CD14-positive monocyte (primary cell): ENCODE measurements at regions not wholly inside any gene's neighbourhood (a gene's known extent, or its start where the extent isn't known, plus 50 kb on each side); places are given as distances from the start of the nearest gene placed in this dataset.

Experiments used
- DNase-seq, 3 donors: peaks; one replicate each; pipeline ENCODE4 v3.0.0-alpha.2; 2011 to 2022
- H2AFZ ChIP-seq: 2 replicates; pipeline ENCODE4 v1.6.0; 2012; ENCODE audit warnings: mild to moderate bottlenecking, low read depth, low read length, inconsistent platforms; ENCODE audit not compliant: insufficient read depth, poor library complexity, severe bottlenecking
- H3K27ac ChIP-seq, 2 donors: 1 replicate in 1 of 2; 2 replicates in 1 of 2; pipeline ENCODE4 v1.5.1; 2012 to 2013; ENCODE audit warnings: low read length in 2 of 2, control low read depth in 1 of 2, inconsistent platforms in 1 of 2, low read depth in 1 of 2, mild to moderate bottlenecking in 1 of 2
- H3K27me3 ChIP-seq, 2 donors: one replicate each; pipeline versions ENCODE4 v1.6.0 to v1.6.1; 2011 to 2013; ENCODE audit warnings: low read length in 2 of 2; ENCODE audit not compliant: control insufficient read depth in 2 of 2, insufficient read depth in 2 of 2
- H3K36me3 ChIP-seq, 2 donors: replicated peaks in 1 of 2; 1 replicate in 1 of 2; 2 replicates in 1 of 2; pipeline versions ENCODE4 v1.5.1 to v1.6.1; 2012 to 2013; ENCODE audit warnings: low read length in 2 of 2, control low read depth in 1 of 2, inconsistent platforms in 1 of 2, mild to moderate bottlenecking in 1 of 2; ENCODE audit not compliant: insufficient read depth in 2 of 2, control insufficient read depth in 1 of 2
- H3K4me1 ChIP-seq, 2 donors: 1 replicate in 1 of 2; 2 replicates in 1 of 2; pipeline versions ENCODE4 v1.5.1 to v1.6.1; 2012 to 2013; ENCODE audit warnings: low read length in 2 of 2, control low read depth in 1 of 2, inconsistent platforms in 1 of 2, mild to moderate bottlenecking in 1 of 2, moderate library complexity in 1 of 2; ENCODE audit not compliant: insufficient read depth in 2 of 2, control insufficient read depth in 1 of 2
- H3K4me2 ChIP-seq: replicated peaks from 2 replicates; pipeline ENCODE3; 2012; ENCODE audit warnings: low read length, moderate library complexity, mild to moderate bottlenecking; ENCODE audit not compliant: poor library complexity, severe bottlenecking; ENCODE audit errors: extremely low read depth
- H3K4me3 ChIP-seq, 3 experiments: fragments of 200-600 bp in 1 of 3; sonication (generic) in 1 of 3; replicated peaks in 1 of 3; 1 replicate in 2 of 3; 2 replicates in 1 of 3; pipeline ENCODE4 v1.5.1; 2011 to 2013; ENCODE audit warnings: low read length in 3 of 3, mild to moderate bottlenecking in 3 of 3, control low read depth in 2 of 3, low read depth in 2 of 3, inconsistent platforms in 1 of 3, moderate library complexity in 1 of 3
- H3K79me2 ChIP-seq: 2 replicates; pipeline ENCODE4 v1.6.0; 2012; ENCODE audit warnings: mild to moderate bottlenecking, control low read depth, inconsistent platforms, low read length, moderate library complexity; ENCODE audit not compliant: insufficient read depth
- H3K9ac ChIP-seq: 2 replicates; pipeline ENCODE4 v1.6.0; 2017; ENCODE audit warnings: low read length, mild to moderate bottlenecking; ENCODE audit not compliant: insufficient read depth, poor library complexity, severe bottlenecking
- H3K9me3 ChIP-seq, 2 donors: replicated peaks in 1 of 2; 1 replicate in 1 of 2; 2 replicates in 1 of 2; pipeline versions ENCODE4 v1.5.1 to v1.6.1; 2012 to 2013; ENCODE audit warnings: low read length in 2 of 2, control low read depth in 1 of 2; ENCODE audit not compliant: control insufficient read depth in 1 of 2, insufficient read depth in 1 of 2
- H4K20me1 ChIP-seq: 2 replicates; pipeline ENCODE4 v1.6.0; 2012; ENCODE audit warnings: mild to moderate bottlenecking, low read length, control low read depth, moderate library complexity; ENCODE audit not compliant: insufficient read depth
- H3K27ac Mint-ChIP-seq, 7 donors: one replicate each; pipeline ENCODE4 v1.8.0; 2020; ENCODE audit warnings: mild to moderate bottlenecking in 7 of 7, mixed read lengths in 7 of 7, moderate library complexity in 6 of 7, inconsistent platforms in 2 of 7
- H3K27me3 Mint-ChIP-seq, 3 donors: one replicate each; pipeline ENCODE4 v1.8.0; 2021 to 2022; ENCODE audit warnings: low read depth in 3 of 3, mild to moderate bottlenecking in 3 of 3, mixed read lengths in 3 of 3, moderate library complexity in 3 of 3, inconsistent platforms in 1 of 3
- H3K36me3 Mint-ChIP-seq, 2 donors: one replicate each; pipeline ENCODE4 v1.8.0; 2020; ENCODE audit warnings: mixed read lengths in 2 of 2, inconsistent platforms in 1 of 2, mild to moderate bottlenecking in 1 of 2
- H3K4me1 Mint-ChIP-seq: one replicate; pipeline ENCODE4 v1.8.0; 2020; ENCODE audit warnings: mild to moderate bottlenecking, mixed read lengths
- H3K4me3 Mint-ChIP-seq, 2 donors: one replicate each; pipeline ENCODE4 v1.8.0; 2020; ENCODE audit warnings: mild to moderate bottlenecking in 2 of 2, mixed read lengths in 2 of 2, moderate library complexity in 1 of 2
- H3K9me3 Mint-ChIP-seq, 7 donors: one replicate each; pipeline ENCODE4 v1.8.0; 2020 to 2022; ENCODE audit warnings: mixed read lengths in 7 of 7, mild to moderate bottlenecking in 6 of 7, moderate library complexity in 6 of 7, inconsistent platforms in 2 of 7
- WGBS: methylation state at CpG from one replicate; pipeline ENCODE4 v1.1.5; 2013; ENCODE audit warnings: missing lambda C conversion rate; ENCODE audit not compliant: insufficient coverage; 5-methylcytosine and 5-hydroxymethylcytosine counted together
- intact Hi-C, 2 donors: fragments of 100-400 bp; cut with micrococcal nuclease; formaldehyde crosslinking; loops; one replicate each; pipeline versions ENCODE4 v1.15.0 to v1.15.1; 2023
- TF ChIP-seq, protein P1 (sequence below): fragments of 200-600 bp; IDR thresholded peaks from one replicate; pipeline ENCODE4 v1.8.0; 2022; ENCODE audit warnings: antibody characterized with exemption, mild to moderate bottlenecking

DNA sequence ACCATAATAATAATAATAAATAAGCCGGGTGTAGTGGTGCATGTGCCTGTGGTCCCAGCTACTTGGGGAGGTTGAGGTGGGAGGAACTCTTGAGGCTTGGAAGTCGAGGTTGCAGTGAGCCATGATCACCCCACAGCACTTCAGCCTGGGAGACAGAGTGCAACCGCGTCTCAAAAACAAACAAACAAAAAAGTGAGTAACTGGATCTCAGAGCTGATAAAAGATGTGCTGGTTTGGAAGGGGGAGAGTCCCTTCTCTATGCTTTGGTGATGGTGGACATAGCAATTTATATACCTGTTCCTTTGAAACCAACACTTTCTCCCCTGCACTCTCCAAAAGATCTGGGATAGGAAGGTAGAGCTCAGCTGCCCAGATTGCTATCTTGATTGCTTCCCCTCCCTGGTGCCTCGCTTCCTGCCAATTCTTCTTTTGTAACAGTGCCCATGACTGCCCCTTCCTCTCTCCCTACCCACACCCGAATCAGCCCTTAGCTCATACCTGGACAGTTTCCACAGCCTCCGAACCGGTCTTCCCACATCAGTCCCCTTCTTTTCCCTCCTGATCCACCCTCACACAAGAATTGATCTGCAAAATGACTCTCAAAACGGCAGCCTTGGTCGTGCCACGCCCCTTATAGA lies 55.1 kb upstream of the UBE2E1 start:
- no peaks in the 10 kb centered on the region for H3K9me3 Mint-ChIP-seq
- no peaks in the 10 kb centered on the region for H3K36me3 ChIP-seq
- peaks cover 0 to 3% (median 0%) of the 10 kb centered on the region in 3 donors for H3K27me3 Mint-ChIP-seq
- peaks cover 52% of the 10 kb centered on the region for H3K4me1 Mint-ChIP-seq
- H2AFZ ChIP-seq = peak overlapping the region; percentile 52
- H3K27ac ChIP-seq = no peak overlapping the region
- H3K9me3 ChIP-seq = no peaks in the 10 kb centered on the region
- H3K79me2 ChIP-seq = no peaks in the 10 kb centered on the region
- H3K4me2 ChIP-seq = peak overlapping the region; percentile 48
- H3K36me3 Mint-ChIP-seq = no peaks in the 10 kb centered on the region
- DNase-seq = peak in 2 of 3 donors; percentile 36 to 40
- peaks cover 49 to 54% of the 10 kb centered on the region in 2 donors for H3K4me1 ChIP-seq
- no peaks in the 10 kb centered on the region for H4K20me1 ChIP-seq
- H3K27me3 ChIP-seq = no peaks in the 10 kb centered on the region
- TF ChIP-seq, protein P1, sequence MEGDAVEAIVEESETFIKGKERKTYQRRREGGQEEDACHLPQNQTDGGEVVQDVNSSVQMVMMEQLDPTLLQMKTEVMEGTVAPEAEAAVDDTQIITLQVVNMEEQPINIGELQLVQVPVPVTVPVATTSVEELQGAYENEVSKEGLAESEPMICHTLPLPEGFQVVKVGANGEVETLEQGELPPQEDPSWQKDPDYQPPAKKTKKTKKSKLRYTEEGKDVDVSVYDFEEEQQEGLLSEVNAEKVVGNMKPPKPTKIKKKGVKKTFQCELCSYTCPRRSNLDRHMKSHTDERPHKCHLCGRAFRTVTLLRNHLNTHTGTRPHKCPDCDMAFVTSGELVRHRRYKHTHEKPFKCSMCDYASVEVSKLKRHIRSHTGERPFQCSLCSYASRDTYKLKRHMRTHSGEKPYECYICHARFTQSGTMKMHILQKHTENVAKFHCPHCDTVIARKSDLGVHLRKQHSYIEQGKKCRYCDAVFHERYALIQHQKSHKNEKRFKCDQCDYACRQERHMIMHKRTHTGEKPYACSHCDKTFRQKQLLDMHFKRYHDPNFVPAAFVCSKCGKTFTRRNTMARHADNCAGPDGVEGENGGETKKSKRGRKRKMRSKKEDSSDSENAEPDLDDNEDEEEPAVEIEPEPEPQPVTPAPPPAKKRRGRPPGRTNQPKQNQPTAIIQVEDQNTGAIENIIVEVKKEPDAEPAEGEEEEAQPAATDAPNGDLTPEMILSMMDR = no peak
- 34% methylated on average over 8 of the region's 11 CpGs for WGBS
- peak overlapping the region; percentile 50 to 89 (median 74) for H3K27ac Mint-ChIP-seq
- peak overlapping the region; percentile 32 to 54 for H3K4me3 Mint-ChIP-seq
- no peak overlapping the region for H3K9ac ChIP-seq
- peak overlapping the region in 1 of 3 experiments; percentile 0 for H3K4me3 ChIP-seq
- intact Hi-C loops = no loop called here

DNA sequence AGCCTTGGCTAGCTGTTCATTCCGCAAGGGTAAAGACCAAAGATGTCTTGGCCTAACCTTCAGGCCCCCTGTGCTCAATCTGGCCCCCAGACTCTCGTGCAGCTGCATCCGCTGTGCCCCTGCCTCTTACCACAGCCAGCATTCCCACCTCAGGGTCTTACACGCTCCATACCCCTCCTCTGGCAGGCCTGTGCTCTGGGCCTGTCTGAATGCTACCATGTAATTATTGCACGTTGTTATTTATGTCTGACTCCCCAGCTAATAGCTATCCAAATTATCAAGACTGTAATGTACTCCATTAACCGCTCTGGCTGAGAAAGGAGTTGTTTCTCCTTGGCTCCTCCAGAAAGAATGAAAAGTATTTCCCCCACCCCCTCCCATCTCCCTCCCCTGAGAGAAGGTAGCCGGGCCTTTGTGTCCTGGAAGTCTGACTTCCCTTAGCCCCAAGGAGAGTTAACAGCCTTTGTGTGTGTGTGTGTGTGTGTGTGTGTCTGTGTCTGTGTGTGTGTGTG lies 54.5 kb upstream of the UBE2E1 start:
- Histone ChIP-seq H3K9ac (no peak overlapping the region), H3K4me1 (peaks cover 44 to 48% of the 10 kb centered on the region in 2 donors), H3K9me3 (no peaks in the 10 kb centered on the region), H3K36me3 (no peaks in the 10 kb centered on the region), H3K79me2 (no peaks in the 10 kb centered on the region), H4K20me1 (no peaks in the 10 kb centered on the region), H3K4me2 (peak overlapping the region; percentile 48), H2AFZ (peak overlapping the region; percentile 52), H3K4me3 (peak overlapping the region in 1 of 3 experiments; percentile 0), H3K27me3 (no peaks in the 10 kb centered on the region), H3K27ac (no peak overlapping the region)
- H3K9me3 Mint-ChIP-seq = no peaks in the 10 kb centered on the region
- no peak for DNase-seq
- peaks cover 0 to 2% (median 0%) of the 10 kb centered on the region in 3 donors for H3K27me3 Mint-ChIP-seq
- intact Hi-C loops = no loop called here
- peak overlapping the region in 5 of 7 donors; percentile 63 to 86 (median 74) for H3K27ac Mint-ChIP-seq
- WGBS = 80% methylated on average over 2 of the region's 7 CpGs
- peaks cover 49% of the 10 kb centered on the region for H3K4me1 Mint-ChIP-seq
- TF ChIP-seq, protein P1 = no peak
- no peaks in the 10 kb centered on the region for H3K36me3 Mint-ChIP-seq
- H3K4me3 Mint-ChIP-seq = peak overlapping the region; percentile 32 to 54
